ENCODE measurements at regions not wholly inside any gene's neighbourhood (a gene's known extent, or its start where the extent isn't known, plus 50 kb on each side); places are given as distances from the start of the nearest gene placed in this dataset.

- no peak for DNase-seq
These were observed 480.3 kb downstream of the LIG4 start for GRCh38 chr13:107734891-107735625.

GRCh38 chr13:107733276-107733675 is 482.1 kb downstream of the LIG4 start:
- no peak for DNase-seq

GRCh38 chr13:107730813-107731212 is 484.5 kb downstream of the LIG4 start:
- no peak for DNase-seq

GRCh38 chr13:107721125-107721869 is 494.0 kb downstream of the LIG4 start:
- no peak for DNase-seq

GRCh38 chr13:107716741-107717140 is 498.6 kb downstream of the LIG4 start:
- DNase-seq: no peak

- DNase-seq: no peak
These were observed 499.1 kb downstream of the LIG4 start for GRCh38 chr13:107716241-107716640.

DNA sequence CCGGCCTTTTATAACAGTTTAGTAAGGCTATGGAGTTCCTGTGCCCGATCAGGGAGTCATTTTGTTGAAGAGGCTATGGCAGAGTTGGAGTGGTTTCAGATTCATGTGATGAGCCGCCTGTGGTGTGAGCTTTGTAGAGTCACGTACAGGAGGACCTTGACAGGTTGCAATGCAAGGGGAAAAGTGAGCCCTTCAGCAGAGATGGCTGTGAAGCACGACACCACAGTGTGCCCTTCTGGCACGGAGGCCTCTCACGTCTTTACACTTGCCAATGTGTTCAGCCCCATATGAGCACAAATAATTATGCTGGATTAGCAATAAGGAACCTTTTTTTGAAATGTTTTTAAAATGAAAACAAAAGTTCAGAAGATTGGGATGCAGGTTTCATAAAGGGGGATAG is 499.8 kb downstream of the LIG4 start:
- DNase-seq: no peak

DNA sequence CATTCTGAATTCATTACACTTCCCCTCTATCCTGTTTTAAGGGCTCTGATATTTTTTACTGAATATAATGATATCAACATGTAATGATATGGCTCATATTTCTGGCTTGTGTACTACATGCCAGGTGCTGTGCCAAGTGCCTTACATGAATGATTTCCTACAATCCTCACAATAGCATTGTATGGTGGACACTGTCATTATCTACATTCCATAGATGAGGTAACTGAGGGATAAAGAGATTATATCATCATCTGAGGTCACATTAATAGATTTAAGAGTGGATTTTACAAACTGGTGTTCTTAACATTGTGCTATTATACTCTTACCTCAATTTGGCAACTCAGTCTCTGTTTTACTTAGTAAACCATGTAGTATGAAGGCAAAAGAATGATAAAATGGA is 502.0 kb downstream of the LIG4 start:
- DNase-seq: no peak

DNA sequence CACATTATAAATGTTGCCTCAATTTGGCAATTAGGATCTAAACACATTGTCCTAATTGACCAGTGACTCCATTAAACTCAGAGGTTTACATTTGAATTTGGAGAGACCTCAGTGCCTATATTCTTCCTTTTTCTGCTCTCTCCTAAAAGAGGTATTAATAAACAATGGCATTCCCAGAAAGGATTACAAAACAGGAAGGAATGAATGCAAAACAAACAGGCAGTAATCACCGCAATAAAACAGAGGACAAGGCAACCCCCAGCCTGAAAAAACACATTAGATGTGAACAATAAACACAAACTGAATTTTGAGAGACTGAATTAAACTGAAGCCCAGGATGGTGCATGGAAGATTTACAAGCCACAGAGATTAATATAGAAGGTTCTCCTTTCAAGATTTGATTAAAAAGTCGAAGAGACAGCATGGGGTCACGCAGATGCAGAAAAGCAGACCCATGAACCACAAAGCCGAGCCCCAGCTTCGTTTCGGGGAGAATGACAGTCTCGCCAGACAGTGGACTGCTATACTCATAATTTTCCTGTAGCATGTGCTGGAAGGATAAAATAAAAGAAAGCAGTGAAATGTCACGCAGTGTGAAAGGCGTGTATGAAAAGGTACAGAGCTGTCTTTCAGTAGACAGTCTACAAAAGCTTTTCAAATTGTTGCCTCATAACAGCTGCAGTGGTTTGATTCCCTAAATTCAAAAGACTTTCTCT is 503.0 kb downstream of the LIG4 start:
- DNase-seq: no peak

DNA sequence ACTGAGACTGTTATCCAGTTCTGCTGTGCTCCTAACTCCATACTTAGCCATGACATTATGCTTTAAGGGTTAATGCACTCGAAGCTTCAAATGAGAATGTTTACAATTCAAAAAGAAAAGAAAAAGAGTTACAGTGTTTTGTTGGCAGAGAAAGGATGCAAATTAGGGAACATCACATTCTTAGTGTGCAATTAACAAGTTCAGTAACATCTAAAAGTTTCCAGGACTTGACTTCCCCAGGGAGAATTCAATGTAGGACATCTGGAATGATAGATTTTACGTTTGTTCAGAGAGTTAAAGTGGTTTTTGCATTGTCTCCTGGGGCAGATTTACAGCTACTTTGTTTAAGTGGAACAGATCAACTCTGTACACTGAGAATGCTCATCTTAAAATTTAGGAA is 525.2 kb downstream of the LIG4 start:
- DNase-seq: no peak

DNA sequence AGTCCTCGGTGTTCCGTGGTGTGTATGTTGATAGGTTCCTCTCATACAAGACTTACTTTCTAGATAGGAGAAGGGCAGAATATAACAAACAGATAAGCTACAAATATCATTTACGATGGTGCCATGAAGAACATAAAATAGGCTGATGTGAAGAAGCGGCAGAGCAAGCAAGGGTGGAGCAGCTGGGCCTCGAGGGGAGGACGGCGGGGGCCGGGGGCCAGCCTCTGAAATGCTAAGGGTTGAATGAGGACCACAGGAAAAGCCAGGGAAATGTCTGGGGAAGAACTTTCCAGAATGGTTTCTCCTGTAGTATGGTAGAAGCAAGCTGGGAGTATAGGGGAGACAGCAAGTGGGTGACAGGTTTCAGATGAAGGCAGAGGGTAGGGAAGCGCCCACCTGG is 529.5 kb downstream of the LIG4 start:
- no peak for DNase-seq

GRCh38 chr13:107681600-107681999 is 533.7 kb downstream of the LIG4 start:
- no peak for DNase-seq

- no peak for DNase-seq
These were observed 535.2 kb downstream of the LIG4 start for GRCh38 chr13:107680115-107680514.

GRCh38 chr13:107678075-107678689 is 537.2 kb downstream of the LIG4 start:
- DNase-seq: no peak

DNA sequence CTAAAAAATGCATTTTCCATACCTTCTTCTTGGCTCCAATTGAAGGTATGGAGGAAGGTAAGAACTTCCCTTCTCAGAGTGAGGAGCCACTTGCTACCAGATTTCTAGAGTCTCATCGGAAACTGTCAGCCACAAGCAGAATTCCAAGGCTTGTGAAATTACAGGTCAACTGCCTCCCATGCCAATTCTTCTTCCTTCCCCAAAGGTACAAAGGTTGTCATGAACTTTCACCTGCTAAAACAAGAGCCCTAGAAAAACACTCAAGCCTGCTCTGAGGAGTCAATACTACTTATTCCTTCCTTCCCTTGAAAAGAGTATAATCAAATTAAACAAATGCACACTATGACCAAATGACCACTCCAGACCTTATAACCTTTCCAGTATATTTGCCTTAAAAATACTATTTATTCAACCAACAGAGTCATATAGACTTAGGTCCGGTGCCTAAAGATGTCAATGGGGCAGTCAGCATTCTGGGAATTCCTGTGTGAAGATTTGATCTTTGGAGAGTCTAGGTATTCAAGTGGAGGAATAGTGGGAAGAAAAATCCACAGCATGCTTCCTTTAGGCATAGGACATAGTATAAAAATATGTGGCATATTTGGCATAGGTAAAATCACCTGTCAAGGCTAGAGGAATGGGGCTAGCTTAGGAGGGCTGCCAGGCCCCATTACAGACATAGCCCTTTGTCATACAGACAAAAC is 539.3 kb downstream of the LIG4 start:
- DNase-seq: no peak

- no peak for DNase-seq
These were observed 545.8 kb downstream of the LIG4 start for GRCh38 chr13:107669391-107669993.

DNA sequence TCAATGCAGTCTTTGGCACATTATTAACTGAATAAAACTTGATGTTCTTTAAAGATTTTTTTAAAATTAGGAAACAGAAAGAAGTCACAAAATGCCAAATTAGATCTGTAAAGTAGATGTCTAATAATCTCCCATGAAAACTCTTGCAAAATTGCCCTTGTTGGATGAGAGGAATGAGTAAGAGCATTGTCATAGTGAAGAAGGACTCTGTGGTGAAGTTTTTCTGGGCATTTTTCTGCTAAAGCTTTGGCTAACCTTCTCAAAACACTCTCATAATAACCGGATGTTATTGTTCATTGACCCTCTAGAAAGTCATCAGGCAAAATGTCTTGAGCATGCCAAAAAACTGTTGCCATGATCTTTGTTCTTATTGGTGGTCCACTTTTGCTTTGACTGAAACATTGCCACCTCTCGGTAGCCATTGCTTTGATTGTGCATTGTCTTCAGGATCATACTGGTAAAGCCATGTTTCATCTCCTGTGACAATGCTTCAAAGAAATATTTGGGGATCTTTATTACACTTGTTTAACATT is 549.3 kb downstream of the LIG4 start:
- no peak for DNase-seq

DNA sequence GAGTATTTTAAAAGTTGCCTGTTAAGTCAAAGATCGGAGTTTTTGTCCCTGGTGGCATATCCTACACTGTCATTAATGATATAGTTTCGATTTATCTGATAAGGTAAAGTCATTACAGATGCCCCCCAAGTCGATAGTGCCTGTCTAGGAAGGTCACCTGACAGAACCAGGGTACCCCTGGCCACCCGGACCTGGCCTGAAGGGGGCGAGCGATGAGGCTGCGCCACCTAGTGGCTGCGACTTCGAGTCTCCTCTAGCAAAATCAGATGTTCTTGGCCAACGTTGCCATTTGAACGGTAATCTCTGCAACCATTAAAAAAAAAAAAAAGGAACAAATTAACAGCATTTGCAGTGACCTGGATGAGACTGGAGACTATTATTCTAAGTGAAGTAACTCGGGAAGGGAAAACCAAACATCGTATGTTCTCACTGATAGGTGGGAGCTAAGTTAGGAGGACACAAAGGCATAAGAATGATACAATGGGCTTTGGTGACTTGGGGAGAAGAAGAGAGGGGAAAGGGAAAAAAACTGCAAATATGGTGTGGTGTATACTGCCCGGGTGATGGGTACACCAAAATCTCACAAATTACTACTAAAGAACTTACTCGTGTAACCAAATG is 565.1 kb downstream of the LIG4 start:
- no peak for DNase-seq

DNA sequence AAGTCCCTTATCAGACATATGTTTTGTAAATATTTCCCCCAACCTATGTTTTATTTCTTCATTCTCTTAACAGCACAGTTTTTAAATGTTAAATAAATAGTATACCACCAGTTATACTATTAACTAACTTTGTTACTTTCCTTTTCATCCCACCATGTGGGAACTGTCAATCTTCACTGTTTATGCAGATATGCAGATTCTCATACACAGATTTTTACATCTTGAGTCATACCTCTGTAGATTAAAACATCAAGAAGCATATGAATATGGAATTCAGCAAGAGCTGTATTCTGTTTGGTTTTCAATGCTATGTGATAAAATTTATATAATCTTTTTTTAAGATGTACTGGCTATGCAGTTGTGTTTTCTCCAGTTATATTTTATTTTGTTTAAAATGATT is 566.3 kb downstream of the LIG4 start:
- no peak for DNase-seq

- DNase-seq: no peak
These were observed 571.2 kb downstream of the LIG4 start for GRCh38 chr13:107644136-107644535.

DNA sequence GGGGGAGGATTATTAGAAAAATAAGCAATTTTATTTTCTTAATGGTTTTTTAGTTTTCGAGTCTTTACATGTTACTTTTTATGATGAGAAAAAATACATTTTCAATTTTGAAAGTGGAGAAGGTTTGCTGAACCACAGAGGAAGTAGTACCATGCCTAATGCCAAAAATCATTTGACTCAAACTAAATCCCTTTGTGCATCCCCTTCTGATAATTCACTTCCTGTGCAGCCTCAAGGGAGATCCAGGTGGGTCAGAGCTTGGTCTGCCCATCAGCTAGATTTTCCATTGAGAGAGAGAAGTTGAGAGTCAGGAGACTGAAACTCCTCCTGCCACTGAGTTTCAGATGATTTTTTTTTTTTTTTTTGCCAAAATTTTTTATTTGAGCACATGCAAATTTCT is 571.7 kb downstream of the LIG4 start:
- no peak for DNase-seq

GRCh38 chr13:107642831-107643230 is 572.5 kb downstream of the LIG4 start:
- DNase-seq: no peak

Measured in activated CD4-positive, alpha-beta T cell treated with anti-CD3 and anti-CD28 coated beads for 1 hour (primary cell).